Heart left ventricle (tissue), 16 donors: ENCODE measurements at regions not wholly inside any gene's neighbourhood (a gene's known extent, or its start where the extent isn't known, plus 50 kb on each side); places are given as distances from the start of the nearest gene placed in this dataset.
"Not testable (repeated sequence)": the region's sequence is repeated elsewhere in the genome, so short reads cannot be mapped to it uniquely, and the experiment has no call there.

Experiments
- ATAC-seq, 4 donors: fragments of 200-7000 bp; cut with Tn5 transposase; one replicate each; pipeline ENCODE4 v1.9.1; 2020 to 2022; ENCODE audit warnings: moderate library complexity in 4 of 4, mild to moderate bottlenecking in 3 of 4, moderate number of reproducible peaks in 1 of 4
- DNase-seq, 5 donors: peaks; one replicate each; pipeline ENCODE4 v3.0.0-alpha.2; 2020
- H3K27ac ChIP-seq, 12 donors: fragments of 200-600 bp; sonication (generic) in 4 of 12; one replicate each; pipeline versions ENCODE4 v1.5.0 to v1.8.0; 2016 to 2022; ENCODE audit warnings: mild to moderate bottlenecking in 2 of 12
- H3K27me3 ChIP-seq, 9 donors: fragments of 200-600 bp; sonication (generic) in 2 of 9; one replicate each; pipeline versions ENCODE4 v1.5.1 to v1.8.0; 2016 to 2022; ENCODE audit warnings: mild to moderate bottlenecking in 3 of 9
- H3K36me3 ChIP-seq, 9 donors: fragments of 200-600 bp; sonication (generic) in 2 of 9; one replicate each; pipeline versions ENCODE4 v1.5.0 to v1.8.0; 2018 to 2022; ENCODE audit warnings: mild to moderate bottlenecking in 2 of 9
- H3K4me1 ChIP-seq, 12 donors: fragments of 200-600 bp; sonication (generic) in 4 of 12; one replicate each; pipeline versions ENCODE4 v1.5.0 to v1.8.0; 2016 to 2022; ENCODE audit warnings: mild to moderate bottlenecking in 3 of 12
- H3K4me3 ChIP-seq, 12 donors: fragments of 200-600 bp; sonication (generic) in 4 of 12; one replicate each; pipeline versions ENCODE4 v1.5.0 to v1.8.0; 2017 to 2022; ENCODE audit warnings: mild to moderate bottlenecking in 9 of 12, moderate library complexity in 4 of 12
- H3K9me3 ChIP-seq, 12 donors: fragments of 200-600 bp; sonication (generic) in 4 of 12; one replicate each; pipeline versions ENCODE4 v1.5.0 to v1.8.0; 2016 to 2022; ENCODE audit warnings: mild to moderate bottlenecking in 1 of 12
- CTCF ChIP-seq, 12 donors: fragments of 200-600 bp; sonication (generic) in 4 of 12; IDR thresholded peaks; one replicate each; pipeline versions ENCODE4 v1.5.0 to v1.8.0; 2018 to 2022; ENCODE audit warnings: antibody characterized with exemption in 12 of 12, mild to moderate bottlenecking in 5 of 12
- POLR2A ChIP-seq, 2 donors: fragments of 450-650 bp; IDR thresholded peaks; one replicate each; pipeline ENCODE4 v1.6.1; 2017; ENCODE audit warnings: antibody characterized with exemption in 2 of 2, mild to moderate bottlenecking in 2 of 2, moderate library complexity in 2 of 2
- WGBS, 4 donors: extraction: QIAGEN DNeasy Blood & Tissue Kit in 2 of 4; methylation state at CpG; one replicate each; pipeline versions ENCODE4 v1.1.5 to v1.1.7; 2013 to 2018; 5-methylcytosine and 5-hydroxymethylcytosine counted together
- intact Hi-C, 10 donors: fragments of 100-400 bp; cut with DNase I; formaldehyde crosslinking; loops; one replicate each; pipeline versions ENCODE4 v1.11.1 to v1.14.2; 2022
- donor health status: ischemic (EF 13 %, LVEDD 7.1; RV severe dilation, severe dysfunction).
- donor health status: healthy with polysubstance abuse.
- donor health status: DM: no; HTN: yes; CAD: no.
- donor health status: DM: no; HTN: no; CAD: no.
- donor health status: ischemic (EF 25% LVEDD 6.9; RV normal size, moderate dysfunction).
- donor health status: ischemic (EF 25% LVEDD 5.7; RV mildly dilated, moderate dysfunction).
- donor health status: healthy.
- donor health status: DM: yes; HTN: yes; CAD: no.
- donor health status: ischemic (EF 35%, LVEDD 5.7; RV mildly dilated, moderate dysfunction).
- donor health status: nonischemic (EF 11% LVEDD 7.7; RV severe dilation, severe dysfunction).
- donor health status: DM: yes; HTN: yes; CAD: no.
- donor health status: PGD.
- donor health status: ischemic (EF 29% LVEDD 5.4; RV normal size, mild dysfunction).
- donor health status: nonischemic (EF 23%, LVEDD 6.1; RV moderate dilation, normal function).

GRCh38 chr4:135485371-135485770 lies 1283.8 kb upstream of the PABPC4L start:
- Histone ChIP-seq H3K4me3 (no peak overlapping the region), H3K9me3 (no peaks in the 10 kb centered on the region), H3K27ac (no peak overlapping the region), H3K4me1 (no peaks in the 10 kb centered on the region), H3K36me3 (no peaks in the 10 kb centered on the region), H3K27me3 (no peaks in the 10 kb centered on the region)
- intact Hi-C loops: no loop called here
- 58 to 68% (median 64%) methylated on average over 4 of the region's 4 CpGs for WGBS, 4 donors
- ATAC-seq (no peak), DNase-seq (peak in 1 of 5 donors; percentile 14)
- TF ChIP-seq CTCF (IDR thresholded peaks at IDR 0.05) (no peak), POLR2A (IDR thresholded peaks at IDR 0.05) (no peak)

- TF ChIP-seq CTCF (IDR thresholded peaks at IDR 0.05) (no peak), POLR2A (IDR thresholded peaks at IDR 0.05) (no peak)
- Histone ChIP-seq H3K27ac (no peak overlapping the region), H3K4me1 (no peaks in the 10 kb centered on the region), H3K36me3 (no peaks in the 10 kb centered on the region), H3K27me3 (no peaks in the 10 kb centered on the region), H3K9me3 (peaks cover 0 to under 1% (median 0%) of the 10 kb centered on the region in 12 donors), H3K4me3 (no peak overlapping the region)
- ATAC-seq (no peak), DNase-seq (no peak)
- intact Hi-C loops: no loop called here
- WGBS, 4 donors: 64 to 81% (median 75%) methylated on average over 2 of the region's 2 CpGs
Measured at GRCh38 chr4:135476272-135476671, 1274.7 kb upstream of the PABPC4L start.

- DNase-seq: no peak
- no peaks in the 10 kb centered on the region for H3K4me1 ChIP-seq
- no peak for ATAC-seq
- no peak overlapping the region for H3K4me3 ChIP-seq
- no peaks in the 10 kb centered on the region for H3K27me3 ChIP-seq
- TF ChIP-seq CTCF (IDR thresholded peaks at IDR 0.05): no peak
- no peak for TF ChIP-seq POLR2A (IDR thresholded peaks at IDR 0.05)
- H3K27ac ChIP-seq: no peak overlapping the region
- WGBS, 4 donors: 77 to 79% (median 78%) methylated on average over 7 of the region's 7 CpGs
- intact Hi-C loops: no loop called here
- peaks cover 0 to 3% (median 0%) of the 10 kb centered on the region in 12 donors for H3K9me3 ChIP-seq
- no peaks in the 10 kb centered on the region for H3K36me3 ChIP-seq
Measured at GRCh38 chr4:135464311-135464710, 1262.7 kb upstream of the PABPC4L start.

- intact Hi-C loops: not testable (repeated sequence)
Measured at GRCh38 chr4:135447598-135447997, 1246.0 kb upstream of the PABPC4L start.

GRCh38 chr4:135434936-135435335 lies 1233.3 kb upstream of the PABPC4L start:
- no peak for DNase-seq
- ATAC-seq: no peak
- Histone ChIP-seq H3K27me3 (no peaks in the 10 kb centered on the region), H3K4me3 (no peak overlapping the region), H3K4me1 (no peaks in the 10 kb centered on the region), H3K27ac (no peak overlapping the region), H3K9me3 (peaks cover 0 to 31% (median 2%) of the 10 kb centered on the region in 12 donors), H3K36me3 (no peaks in the 10 kb centered on the region)
- TF ChIP-seq CTCF (IDR thresholded peaks at IDR 0.05) (no peak), POLR2A (IDR thresholded peaks at IDR 0.05) (no peak)
- intact Hi-C loops: no loop called here
- 57 to 71% (median 65%) methylated on average over 2 of the region's 2 CpGs for WGBS, 4 donors

More at GRCh38 chr4:135447598-135447997, 1246.0 kb upstream of the PABPC4L start:
- not testable (repeated sequence) for H3K4me3 ChIP-seq, H3K27me3 ChIP-seq, ATAC-seq, H3K9me3 ChIP-seq, H3K27ac ChIP-seq, DNase-seq, H3K4me1 ChIP-seq, H3K36me3 ChIP-seq
- WGBS, 4 donors: 91 to 95% (median 93%) methylated on average over 22 of the region's 22 CpGs
